Heart left ventricle (tissue), 16 donors: ENCODE measurements at regions not wholly inside any gene's neighbourhood (a gene's known extent, or its start where the extent isn't known, plus 50 kb on each side); places are given as distances from the start of the nearest gene placed in this dataset.

Source experiments
- ATAC-seq, 4 donors: fragments of 200-7000 bp; cut with Tn5 transposase; one replicate each; pipeline ENCODE4 v1.9.1; 2020 to 2022; ENCODE audit warnings: moderate library complexity in 4 of 4, mild to moderate bottlenecking in 3 of 4, moderate number of reproducible peaks in 1 of 4
- DNase-seq, 5 donors: peaks; one replicate each; pipeline ENCODE4 v3.0.0-alpha.2; 2020
- H3K27ac ChIP-seq, 12 donors: fragments of 200-600 bp; sonication (generic) in 4 of 12; one replicate each; pipeline versions ENCODE4 v1.5.0 to v1.8.0; 2016 to 2022; ENCODE audit warnings: mild to moderate bottlenecking in 2 of 12
- H3K27me3 ChIP-seq, 9 donors: fragments of 200-600 bp; sonication (generic) in 2 of 9; one replicate each; pipeline versions ENCODE4 v1.5.1 to v1.8.0; 2016 to 2022; ENCODE audit warnings: mild to moderate bottlenecking in 3 of 9
- H3K36me3 ChIP-seq, 9 donors: fragments of 200-600 bp; sonication (generic) in 2 of 9; one replicate each; pipeline versions ENCODE4 v1.5.0 to v1.8.0; 2018 to 2022; ENCODE audit warnings: mild to moderate bottlenecking in 2 of 9
- H3K4me1 ChIP-seq, 12 donors: fragments of 200-600 bp; sonication (generic) in 4 of 12; one replicate each; pipeline versions ENCODE4 v1.5.0 to v1.8.0; 2016 to 2022; ENCODE audit warnings: mild to moderate bottlenecking in 3 of 12
- H3K4me3 ChIP-seq, 12 donors: fragments of 200-600 bp; sonication (generic) in 4 of 12; one replicate each; pipeline versions ENCODE4 v1.5.0 to v1.8.0; 2017 to 2022; ENCODE audit warnings: mild to moderate bottlenecking in 9 of 12, moderate library complexity in 4 of 12
- H3K9me3 ChIP-seq, 12 donors: fragments of 200-600 bp; sonication (generic) in 4 of 12; one replicate each; pipeline versions ENCODE4 v1.5.0 to v1.8.0; 2016 to 2022; ENCODE audit warnings: mild to moderate bottlenecking in 1 of 12
- CTCF ChIP-seq, 12 donors: fragments of 200-600 bp; sonication (generic) in 4 of 12; IDR thresholded peaks; one replicate each; pipeline versions ENCODE4 v1.5.0 to v1.8.0; 2018 to 2022; ENCODE audit warnings: antibody characterized with exemption in 12 of 12, mild to moderate bottlenecking in 5 of 12
- POLR2A ChIP-seq, 2 donors: fragments of 450-650 bp; IDR thresholded peaks; one replicate each; pipeline ENCODE4 v1.6.1; 2017; ENCODE audit warnings: antibody characterized with exemption in 2 of 2, mild to moderate bottlenecking in 2 of 2, moderate library complexity in 2 of 2
- WGBS, 4 donors: extraction: QIAGEN DNeasy Blood & Tissue Kit in 2 of 4; methylation state at CpG; one replicate each; pipeline versions ENCODE4 v1.1.5 to v1.1.7; 2013 to 2018; 5-methylcytosine and 5-hydroxymethylcytosine counted together
- intact Hi-C, 10 donors: fragments of 100-400 bp; cut with DNase I; formaldehyde crosslinking; loops; one replicate each; pipeline versions ENCODE4 v1.11.1 to v1.14.2; 2022
- donor health status: ischemic (EF 13 %, LVEDD 7.1; RV severe dilation, severe dysfunction).
- donor health status: healthy with polysubstance abuse.
- donor health status: DM: no; HTN: yes; CAD: no.
- donor health status: DM: no; HTN: no; CAD: no.
- donor health status: ischemic (EF 25% LVEDD 6.9; RV normal size, moderate dysfunction).
- donor health status: ischemic (EF 25% LVEDD 5.7; RV mildly dilated, moderate dysfunction).
- donor health status: healthy.
- donor health status: DM: yes; HTN: yes; CAD: no.
- donor health status: ischemic (EF 35%, LVEDD 5.7; RV mildly dilated, moderate dysfunction).
- donor health status: nonischemic (EF 11% LVEDD 7.7; RV severe dilation, severe dysfunction).
- donor health status: DM: yes; HTN: yes; CAD: no.
- donor health status: PGD.
- donor health status: ischemic (EF 29% LVEDD 5.4; RV normal size, mild dysfunction).
- donor health status: nonischemic (EF 23%, LVEDD 6.1; RV moderate dilation, normal function).

DNA sequence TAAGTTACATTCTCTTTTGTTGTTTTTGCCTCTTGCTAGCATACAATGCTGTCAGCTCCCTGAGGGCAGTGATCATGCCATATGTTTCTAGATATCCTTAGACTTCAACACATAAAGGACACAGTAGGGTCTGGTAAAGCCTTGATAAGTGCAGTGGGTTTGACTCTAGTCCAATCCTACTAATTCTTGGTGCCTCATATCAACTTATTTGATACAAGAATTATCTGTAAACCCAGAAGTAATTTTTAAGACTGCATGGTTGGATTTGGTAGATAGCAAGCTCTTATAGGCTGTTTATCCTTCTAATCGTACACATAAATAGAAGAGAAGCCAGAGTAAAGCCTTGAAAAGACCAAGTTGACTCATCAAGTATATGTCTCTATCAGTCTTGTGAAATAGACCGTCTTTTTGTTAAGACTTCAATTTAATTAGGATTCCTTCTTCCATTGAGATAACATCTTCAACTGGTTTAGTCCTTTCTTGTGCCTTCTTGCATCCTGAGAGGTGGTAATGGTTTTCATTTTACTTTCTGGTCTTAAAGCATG lies 265.6 kb upstream of the CDIN1 start:
- intact Hi-C loops: no loop called here
- WGBS, 4 donors: 89 to 95% (median 92%) methylated on average over 2 of the region's 2 CpGs
- Histone ChIP-seq H3K36me3 (no peaks in the 10 kb centered on the region), H3K4me1 (no peaks in the 10 kb centered on the region), H3K27ac (no peak overlapping the region), H3K9me3 (peaks cover 0 to 4% (median 0%) of the 10 kb centered on the region in 12 donors), H3K4me3 (no peak overlapping the region), H3K27me3 (no peaks in the 10 kb centered on the region)
- TF ChIP-seq POLR2A (IDR thresholded peaks at IDR 0.05): no peak
- TF ChIP-seq CTCF (IDR thresholded peaks at IDR 0.05): no peak
- DNase-seq (no peak), ATAC-seq (no peak)

GRCh38 chr15:36315649-36316048 lies 263.8 kb upstream of the CDIN1 start:
- ATAC-seq (no peak), DNase-seq (no peak)
- no peaks in the 10 kb centered on the region for H3K9me3 ChIP-seq
- no peaks in the 10 kb centered on the region for H3K4me1 ChIP-seq
- H3K27ac ChIP-seq: no peak overlapping the region
- no peaks in the 10 kb centered on the region for H3K27me3 ChIP-seq
- no peak for TF ChIP-seq POLR2A (IDR thresholded peaks at IDR 0.05)
- no peak for TF ChIP-seq CTCF (IDR thresholded peaks at IDR 0.05)
- intact Hi-C loops: no loop called here
- no peak overlapping the region for H3K4me3 ChIP-seq
- no peaks in the 10 kb centered on the region for H3K36me3 ChIP-seq
- WGBS, 4 donors: 94 to 96% (median 95%) methylated on average over 2 of the region's 2 CpGs

- ATAC-seq (no peak), DNase-seq (no peak)
- no peaks in the 10 kb centered on the region for H3K4me1 ChIP-seq
- no peak for TF ChIP-seq CTCF (IDR thresholded peaks at IDR 0.05)
- no peak for TF ChIP-seq POLR2A (IDR thresholded peaks at IDR 0.05)
- no peaks in the 10 kb centered on the region for H3K36me3 ChIP-seq
- H3K27me3 ChIP-seq: no peaks in the 10 kb centered on the region
- H3K9me3 ChIP-seq: no peaks in the 10 kb centered on the region
- intact Hi-C loops: no loop called here
- 93 to 95% (median 94%) methylated on average over 3 of the region's 3 CpGs for WGBS, 4 donors
- no peak overlapping the region for H3K4me3 ChIP-seq
- no peak overlapping the region for H3K27ac ChIP-seq
Observed at GRCh38 chr15:36323615-36324014, 255.8 kb upstream of the CDIN1 start.

DNA sequence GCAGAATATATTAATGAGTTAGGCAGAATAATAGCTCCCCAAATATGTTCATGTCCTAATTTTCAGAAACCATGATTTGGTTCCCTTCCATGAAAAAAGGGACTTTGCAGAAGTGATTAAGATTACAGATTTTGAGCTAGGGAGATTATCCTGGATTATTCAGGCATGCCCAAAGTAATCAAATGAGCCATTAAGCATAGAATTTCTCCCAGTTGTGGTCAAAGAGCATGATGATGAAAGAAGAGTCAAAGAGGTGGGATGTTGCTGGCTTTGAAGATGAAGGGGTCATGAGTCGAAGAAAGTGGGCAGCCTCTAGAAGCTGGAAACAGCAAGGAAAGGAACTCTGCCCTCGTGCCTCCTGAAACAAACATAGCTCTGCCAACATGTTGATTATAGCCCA lies 254.2 kb upstream of the CDIN1 start:
- Histone ChIP-seq H3K27ac (no peak overlapping the region), H3K4me3 (no peak overlapping the region), H3K4me1 (no peaks in the 10 kb centered on the region), H3K9me3 (no peaks in the 10 kb centered on the region), H3K36me3 (no peaks in the 10 kb centered on the region), H3K27me3 (no peaks in the 10 kb centered on the region)
- 89 to 96% (median 94%) methylated on average over 2 of the region's 2 CpGs for WGBS, 4 donors
- TF ChIP-seq CTCF (IDR thresholded peaks at IDR 0.05) (no peak), POLR2A (IDR thresholded peaks at IDR 0.05) (no peak)
- ATAC-seq (no peak), DNase-seq (no peak)
- intact Hi-C loops: no loop called here
